ENCODE measurements at regions not wholly inside any gene's neighbourhood (a gene's known extent, or its start where the extent isn't known, plus 50 kb on each side); places are given as distances from the start of the nearest gene placed in this dataset.

- no peak for DNase-seq
Observed at GRCh38 chrX:121102101-121102500, 54.7 kb downstream of the GLUD2 start.

GRCh38 chrX:121103381-121103780 lies 56.0 kb downstream of the GLUD2 start:
- DNase-seq: no peak

- no peak for DNase-seq
Observed at GRCh38 chrX:121106484-121107235, 59.2 kb downstream of the GLUD2 start.

- no peak for DNase-seq
Observed at GRCh38 chrX:121109986-121110385, 62.6 kb downstream of the GLUD2 start.

GRCh38 chrX:121110536-121110935 lies 63.1 kb downstream of the GLUD2 start:
- DNase-seq: no peak

- no peak for DNase-seq
Observed at GRCh38 chrX:121114691-121115090, 67.3 kb downstream of the GLUD2 start.

GRCh38 chrX:121120690-121121605 lies 73.5 kb downstream of the GLUD2 start:
- DNase-seq: no peak

- no peak for DNase-seq
Observed at GRCh38 chrX:121122332-121122731, 74.9 kb downstream of the GLUD2 start.

GRCh38 chrX:121128925-121129877 lies 81.8 kb downstream of the GLUD2 start:
- DNase-seq: no peak

GRCh38 chrX:121132675-121133074 lies 85.3 kb downstream of the GLUD2 start:
- no peak for DNase-seq

GRCh38 chrX:121135488-121136207 lies 88.2 kb downstream of the GLUD2 start:
- no peak for DNase-seq

- no peak for DNase-seq
Observed at GRCh38 chrX:121146059-121146628, 98.7 kb downstream of the GLUD2 start.

GRCh38 chrX:121150217-121150616 lies 102.8 kb downstream of the GLUD2 start:
- DNase-seq: no peak

GRCh38 chrX:121151293-121151692 lies 103.9 kb downstream of the GLUD2 start:
- DNase-seq: no peak

- DNase-seq: no peak
Observed at GRCh38 chrX:121154858-121155404, 107.5 kb downstream of the GLUD2 start.

GRCh38 chrX:121160987-121161386 lies 113.6 kb downstream of the GLUD2 start:
- no peak for DNase-seq

GRCh38 chrX:121161501-121161933 lies 114.1 kb downstream of the GLUD2 start:
- no peak for DNase-seq

GRCh38 chrX:121163443-121163842 lies 116.0 kb downstream of the GLUD2 start:
- DNase-seq: no peak

- DNase-seq: no peak
Observed at GRCh38 chrX:121165930-121166359, 118.5 kb downstream of the GLUD2 start.

- DNase-seq: no peak
Observed at GRCh38 chrX:121169099-121170035, 122.0 kb downstream of the GLUD2 start.
